GM21619 (cell line): ENCODE measurements at regions not wholly inside any gene's neighbourhood (a gene's known extent, or its start where the extent isn't known, plus 50 kb on each side); places are given as distances from the start of the nearest gene placed in this dataset.

Experiments used
- ATAC-seq: cut with Tn5 transposase; IDR thresholded peaks from one replicate; pipeline ENCODE4 v1.9.1; 2021; ENCODE audit not compliant: unreplicated experiment

- no peak for ATAC-seq
Observed at GRCh38 chr3:178259703-178260102, 276.5 kb upstream of the KCNMB2 start.

GRCh38 chr3:178260887-178261565 lies 275.2 kb upstream of the KCNMB2 start:
- ATAC-seq = no peak

- no peak for ATAC-seq
Observed at GRCh38 chr3:178263236-178263916, 272.9 kb upstream of the KCNMB2 start.

GRCh38 chr3:178267158-178267844 lies 268.9 kb upstream of the KCNMB2 start:
- no peak for ATAC-seq

- ATAC-seq = no peak
Observed at GRCh38 chr3:178270838-178271237, 265.4 kb upstream of the KCNMB2 start.

GRCh38 chr3:178271740-178272387 lies 264.4 kb upstream of the KCNMB2 start:
- no peak for ATAC-seq

GRCh38 chr3:178272841-178273240 lies 263.4 kb upstream of the KCNMB2 start:
- no peak for ATAC-seq

GRCh38 chr3:178274711-178275110 lies 261.5 kb upstream of the KCNMB2 start:
- no peak for ATAC-seq

- ATAC-seq = no peak
Observed at GRCh38 chr3:178275311-178275710, 260.9 kb upstream of the KCNMB2 start.

- no peak for ATAC-seq
Observed at GRCh38 chr3:178275793-178276192, 260.4 kb upstream of the KCNMB2 start.

- no peak for ATAC-seq
Observed at GRCh38 chr3:178277605-178278004, 258.6 kb upstream of the KCNMB2 start.

- no peak for ATAC-seq
Observed at GRCh38 chr3:178283561-178283960, 252.7 kb upstream of the KCNMB2 start.

GRCh38 chr3:178284181-178284580 lies 252.1 kb upstream of the KCNMB2 start:
- ATAC-seq = no peak

GRCh38 chr3:178288074-178288473 lies 248.2 kb upstream of the KCNMB2 start:
- ATAC-seq = no peak

GRCh38 chr3:178289544-178290160 lies 246.6 kb upstream of the KCNMB2 start:
- no peak for ATAC-seq

- no peak for ATAC-seq
Observed at GRCh38 chr3:178291574-178292370, 244.5 kb upstream of the KCNMB2 start.

GRCh38 chr3:178295292-178295912 lies 240.8 kb upstream of the KCNMB2 start:
- ATAC-seq = no peak

- ATAC-seq = no peak
Observed at GRCh38 chr3:178297199-178297598, 239.0 kb upstream of the KCNMB2 start.

- no peak for ATAC-seq
Observed at GRCh38 chr3:178297740-178298139, 238.5 kb upstream of the KCNMB2 start.

- no peak for ATAC-seq
Observed at GRCh38 chr3:178300441-178300959, 235.7 kb upstream of the KCNMB2 start.
